GM23338 (cell line): ENCODE measurements at regions not wholly inside any gene's neighbourhood (a gene's known extent, or its start where the extent isn't known, plus 50 kb on each side); places are given as distances from the start of the nearest gene placed in this dataset.

Experiments
- ATAC-seq: fragments of 200-7000 bp; cut with Tn5 transposase; 3 replicates; pipeline ENCODE4 v1.9.1; 2020
- DNase-seq: peaks from one replicate; pipeline ENCODE4 v3.0.0-alpha.2; 2015; ENCODE audit warnings: low spot score
- H2AFZ ChIP-seq: fragments of 200-600 bp; sonication (generic); 2 replicates; pipeline ENCODE4 v1.8.0; 2016; ENCODE audit warnings: antibody characterized with exemption, mild to moderate bottlenecking, moderate library complexity
- H3F3A ChIP-seq: fragments of 200-600 bp; sonication (generic); replicated peaks from 2 replicates; pipeline ENCODE4 v1.8.0; 2017; ENCODE audit warnings: antibody characterized with exemption, mixed run types, low read depth
- H3K27ac ChIP-seq: fragments of 200-600 bp; sonication (generic); 2 replicates; pipeline ENCODE4 v1.6.1; 2016; ENCODE audit warnings: low read depth
- H3K27me3 ChIP-seq: fragments of 200-600 bp; sonication (generic); 2 replicates; pipeline ENCODE4 v1.8.0; 2016; ENCODE audit warnings: mild to moderate bottlenecking, mixed run types, moderate library complexity; ENCODE audit not compliant: insufficient read depth
- H3K36me3 ChIP-seq: fragments of 200-600 bp; sonication (generic); 2 replicates; pipeline ENCODE4 v1.8.0; 2016; ENCODE audit warnings: mild to moderate bottlenecking; ENCODE audit not compliant: insufficient read depth
- H3K4me1 ChIP-seq: fragments of 200-600 bp; sonication (generic); 2 replicates; pipeline ENCODE4 v1.8.0; 2016; ENCODE audit warnings: mild to moderate bottlenecking, moderate library complexity; ENCODE audit not compliant: insufficient read depth
- H3K4me2 ChIP-seq: fragments of 200-600 bp; sonication (generic); 2 replicates; pipeline ENCODE4 v1.7.1; 2017; ENCODE audit warnings: mixed run types
- H3K4me3 ChIP-seq: fragments of 200-600 bp; sonication (generic); 2 replicates; pipeline ENCODE4 v1.6.1; 2016; ENCODE audit warnings: mixed run types
- H3K79me2 ChIP-seq: fragments of 200-600 bp; sonication (generic); replicated peaks from 2 replicates; pipeline ENCODE4 v1.8.0; 2017; ENCODE audit warnings: mild to moderate bottlenecking; ENCODE audit not compliant: insufficient read depth
- H3K9me2 ChIP-seq: fragments of 200-600 bp; sonication (generic); 2 replicates; pipeline ENCODE4 v1.8.0; 2017; ENCODE audit not compliant: insufficient read depth
- H4K20me1 ChIP-seq: fragments of 200-600 bp; sonication (generic); replicated peaks from 2 replicates; pipeline ENCODE4 v1.8.0; 2017; ENCODE audit warnings: mild to moderate bottlenecking; ENCODE audit not compliant: insufficient read depth
- H3K27ac Mint-ChIP-seq: 2 replicates; pipeline ENCODE4 v1.8.0; 2020; ENCODE audit warnings: inconsistent platforms, mild to moderate bottlenecking, moderate library complexity, mixed read lengths
- H3K27me3 Mint-ChIP-seq: 3 replicates; pipeline ENCODE4 v1.8.0; 2022; ENCODE audit warnings: low read depth, mild to moderate bottlenecking, moderate library complexity, mixed read lengths, inconsistent platforms; ENCODE audit not compliant: insufficient read depth, poor library complexity
- H3K36me3 Mint-ChIP-seq: 3 replicates; pipeline ENCODE4 v1.8.0; 2021; ENCODE audit warnings: low read depth, mild to moderate bottlenecking, inconsistent platforms, moderate library complexity, mixed read lengths
- H3K4me1 Mint-ChIP-seq: 3 replicates; pipeline ENCODE4 v1.8.0; 2020; ENCODE audit warnings: mild to moderate bottlenecking, inconsistent platforms, mixed read lengths
- H3K4me3 Mint-ChIP-seq: 3 replicates; pipeline ENCODE4 v1.8.0; 2021; ENCODE audit warnings: moderate library complexity, mild to moderate bottlenecking, inconsistent platforms, mixed read lengths
- H3K9me3 Mint-ChIP-seq: 3 replicates; pipeline ENCODE4 v1.8.0; 2020; ENCODE audit warnings: moderate library complexity, mild to moderate bottlenecking, inconsistent platforms, mixed read lengths
- CREB1 ChIP-seq: fragments of 250-450 bp; sonication (Bioruptor Pico); IDR thresholded peaks from 2 replicates; pipeline ENCODE4 v1.5.0; 2020; ENCODE audit warnings: low read depth, mild to moderate bottlenecking, moderate library complexity
- CTCF ChIP-seq, 2 experiments: fragments of 200-600 bp in 1 of 2; sonication (generic) in 1 of 2; conservative IDR thresholded peaks; 2 replicates each; pipeline versions ENCODE4 v1.5.1 to v1.6.1; 2016 to 2017; ENCODE audit warnings: antibody characterized with exemption in 2 of 2, low read depth in 2 of 2, mild to moderate bottlenecking in 2 of 2, moderate library complexity in 1 of 2
- ETS1 ChIP-seq: IDR thresholded peaks from 2 replicates; pipeline ENCODE4 v1.6.1; 2016; ENCODE audit warnings: antibody characterized with exemption
- EZH2 ChIP-seq: fragments of 200-600 bp; sonication (generic); IDR thresholded peaks from one replicate; pipeline ENCODE4 v1.8.0; 2017; ENCODE audit warnings: antibody characterized with exemption, mild to moderate bottlenecking, low read depth; ENCODE audit not compliant: unreplicated experiment
- EZH2phosphoT487 ChIP-seq: fragments of 200-600 bp; sonication (generic); IDR thresholded peaks from one replicate; pipeline ENCODE4 v1.8.1; 2018; ENCODE audit warnings: antibody characterized with exemption; ENCODE audit not compliant: unreplicated experiment
- JUNB ChIP-seq: IDR thresholded peaks from one replicate; pipeline ENCODE4 v1.6.1; 2016; ENCODE audit warnings: antibody characterized with exemption; ENCODE audit not compliant: unreplicated experiment
- NANOG ChIP-seq: IDR thresholded peaks from 2 replicates; pipeline ENCODE4 v1.6.1; 2016; ENCODE audit warnings: antibody characterized with exemption, borderline replicate concordance
- POLR2AphosphoS5 ChIP-seq: IDR thresholded peaks from 2 replicates; pipeline ENCODE4 v1.6.1; 2016; ENCODE audit warnings: antibody characterized with exemption, low read depth
- STAT1 ChIP-seq: IDR thresholded peaks from one replicate; pipeline ENCODE4 v1.6.1; 2016; ENCODE audit warnings: antibody characterized with exemption; ENCODE audit not compliant: unreplicated experiment
- ZNF114 ChIP-seq: fragments of 250-450 bp; sonication (Bioruptor Pico); IDR thresholded peaks from 2 replicates; pipeline ENCODE4 v1.5.0; 2020; ENCODE audit warnings: mild to moderate bottlenecking, moderate library complexity
- ZNF331 ChIP-seq: fragments of 250-450 bp; sonication (Bioruptor Pico); IDR thresholded peaks from 2 replicates; pipeline ENCODE4 v1.5.0; 2020; ENCODE audit warnings: low read depth, mild to moderate bottlenecking, moderate library complexity
- ZNF462 ChIP-seq: fragments of 250-450 bp; sonication (Bioruptor Pico); IDR thresholded peaks from 2 replicates; pipeline ENCODE4 v1.5.0; 2020; ENCODE audit warnings: mild to moderate bottlenecking, moderate library complexity
- TF ChIP-seq, protein P1 (sequence below): IDR thresholded peaks from one replicate; pipeline ENCODE4 v1.6.1; 2018; ENCODE audit warnings: antibody characterized with exemption; ENCODE audit not compliant: unreplicated experiment

GRCh38 chr7:152924238-152924637 lies 164.7 kb downstream of the ACTR3B start (continued):
- TF ChIP-seq ETS1 (no peak), JUNB (no peak), ZNF331 (CRISPR knock-in tag) (no peak), EZH2 (no peak), CTCF (conservative IDR thresholded peaks at IDR 0.05; ENCODE audit: low read depth in 2 of 2) (no peak), ZNF114 (CRISPR knock-in tag) (no peak)

- Histone ChIP-seq H2AFZ (peak overlapping the region; percentile 100), H3F3A (no peaks in the 10 kb centered on the region), H3K79me2 (no peaks in the 10 kb centered on the region), H3K36me3 (no peaks in the 10 kb centered on the region), H4K20me1 (no peaks in the 10 kb centered on the region), H3K4me3 (peak overlapping the region; percentile 84), H3K4me2 (peak overlapping the region; percentile 96), H3K4me1 (no peaks in the 10 kb centered on the region; the same call in 1 of the 2 replicates), H3K27ac (no peak overlapping the region), H3K27me3 (peaks cover 34% of the 10 kb centered on the region), H3K9me2 (peaks cover 9% of the 10 kb centered on the region)
- Mint-ChIP-seq H3K9me3 (peaks cover 9% of the 10 kb centered on the region), H3K27me3 (peaks cover 25% of the 10 kb centered on the region), H3K27ac (no peak overlapping the region), H3K4me3 (peak overlapping the region; percentile 81), H3K36me3 (peaks cover 2% of the 10 kb centered on the region; the same call in 1 of the 3 replicates), H3K4me1 (peaks cover 2% of the 10 kb centered on the region; the same call in 2 of the 3 replicates)
- ATAC-seq (peak; percentile 64), DNase-seq (peak; percentile 71)
- TF ChIP-seq ZNF114 (CRISPR knock-in tag) (no peak), JUNB (no peak), NANOG (no peak), POLR2AphosphoS5 (no peak), CREB1 (CRISPR knock-in tag) (no peak), ZNF462 (CRISPR knock-in tag) (no peak), STAT1 (no peak), EZH2phosphoT487 (no peak), ZNF331 (CRISPR knock-in tag) (no peak)
- TF ChIP-seq, protein P1, sequence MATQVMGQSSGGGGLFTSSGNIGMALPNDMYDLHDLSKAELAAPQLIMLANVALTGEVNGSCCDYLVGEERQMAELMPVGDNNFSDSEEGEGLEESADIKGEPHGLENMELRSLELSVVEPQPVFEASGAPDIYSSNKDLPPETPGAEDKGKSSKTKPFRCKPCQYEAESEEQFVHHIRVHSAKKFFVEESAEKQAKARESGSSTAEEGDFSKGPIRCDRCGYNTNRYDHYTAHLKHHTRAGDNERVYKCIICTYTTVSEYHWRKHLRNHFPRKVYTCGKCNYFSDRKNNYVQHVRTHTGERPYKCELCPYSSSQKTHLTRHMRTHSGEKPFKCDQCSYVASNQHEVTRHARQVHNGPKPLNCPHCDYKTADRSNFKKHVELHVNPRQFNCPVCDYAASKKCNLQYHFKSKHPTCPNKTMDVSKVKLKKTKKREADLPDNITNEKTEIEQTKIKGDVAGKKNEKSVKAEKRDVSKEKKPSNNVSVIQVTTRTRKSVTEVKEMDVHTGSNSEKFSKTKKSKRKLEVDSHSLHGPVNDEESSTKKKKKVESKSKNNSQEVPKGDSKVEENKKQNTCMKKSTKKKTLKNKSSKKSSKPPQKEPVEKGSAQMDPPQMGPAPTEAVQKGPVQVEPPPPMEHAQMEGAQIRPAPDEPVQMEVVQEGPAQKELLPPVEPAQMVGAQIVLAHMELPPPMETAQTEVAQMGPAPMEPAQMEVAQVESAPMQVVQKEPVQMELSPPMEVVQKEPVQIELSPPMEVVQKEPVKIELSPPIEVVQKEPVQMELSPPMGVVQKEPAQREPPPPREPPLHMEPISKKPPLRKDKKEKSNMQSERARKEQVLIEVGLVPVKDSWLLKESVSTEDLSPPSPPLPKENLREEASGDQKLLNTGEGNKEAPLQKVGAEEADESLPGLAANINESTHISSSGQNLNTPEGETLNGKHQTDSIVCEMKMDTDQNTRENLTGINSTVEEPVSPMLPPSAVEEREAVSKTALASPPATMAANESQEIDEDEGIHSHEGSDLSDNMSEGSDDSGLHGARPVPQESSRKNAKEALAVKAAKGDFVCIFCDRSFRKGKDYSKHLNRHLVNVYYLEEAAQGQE: no peak
These were observed 165.4 kb downstream of the ACTR3B start for GRCh38 chr7:152924826-152925411.
